Type B pancreatic cell (in vitro differentiated cells): ENCODE measurements at regions not wholly inside any gene's neighbourhood (a gene's known extent, or its start where the extent isn't known, plus 50 kb on each side); places are given as distances from the start of the nearest gene placed in this dataset.
A peak's percentile ranks its signal among the peaks of the same experiment; 100 is the strongest.

Experiments
- DNase-seq: peaks from one replicate; pipeline ENCODE4 v3.0.0; 2021; ENCODE audit warnings: mixed read lengths; ENCODE audit not compliant: unreplicated experiment; ENCODE audit errors: extremely low spot score
- H3K27ac Mint-ChIP-seq: 2 replicates; pipeline ENCODE4 v1.8.0; 2021; ENCODE audit warnings: mild to moderate bottlenecking, mixed read lengths
- H3K27me3 Mint-ChIP-seq: 2 replicates; pipeline ENCODE4 v1.8.0; 2021; ENCODE audit warnings: mixed read lengths
- H3K36me3 Mint-ChIP-seq: 2 replicates; pipeline ENCODE4 v1.8.0; 2021; ENCODE audit warnings: mixed read lengths
- H3K4me1 Mint-ChIP-seq: one replicate; pipeline ENCODE4 v1.8.0; 2021; ENCODE audit warnings: mixed read lengths; ENCODE audit not compliant: unreplicated experiment
- H3K4me3 Mint-ChIP-seq: 2 replicates; pipeline ENCODE4 v1.8.0; 2021; ENCODE audit warnings: mild to moderate bottlenecking, mixed read lengths
- H3K9me3 Mint-ChIP-seq: 2 replicates; pipeline ENCODE4 v1.8.0; 2021; ENCODE audit warnings: mixed read lengths
- CTCF ChIP-seq: fragments of 200-600 bp; sonication (generic); conservative IDR thresholded peaks from 2 replicates; pipeline ENCODE4 v1.5.0; 2021; ENCODE audit warnings: antibody characterized with exemption, mild to moderate bottlenecking

- no peaks in the 10 kb centered on the region for H3K27me3 Mint-ChIP-seq
- no peak overlapping the region for H3K27ac Mint-ChIP-seq
- TF ChIP-seq CTCF = no peak
- no peak overlapping the region for H3K4me3 Mint-ChIP-seq
- no peaks in the 10 kb centered on the region for H3K9me3 Mint-ChIP-seq
- no peaks in the 10 kb centered on the region for H3K4me1 Mint-ChIP-seq
- no peak for DNase-seq
- H3K36me3 Mint-ChIP-seq = no peaks in the 10 kb centered on the region
Observed at GRCh38 chrX:150012647-150013381, 74.5 kb upstream of the EOLA2 start.

- Mint-ChIP-seq H3K4me3 (no peak overlapping the region), H3K27me3 (no peaks in the 10 kb centered on the region), H3K27ac (no peak overlapping the region), H3K9me3 (no peaks in the 10 kb centered on the region), H3K36me3 (no peaks in the 10 kb centered on the region), H3K4me1 (no peaks in the 10 kb centered on the region)
- no peak for DNase-seq
- TF ChIP-seq CTCF = no peak
Observed at GRCh38 chrX:150014525-150014924, 76.2 kb upstream of the EOLA2 start.

- no peak for DNase-seq
- H3K4me3 Mint-ChIP-seq = no peak overlapping the region
- no peak overlapping the region for H3K27ac Mint-ChIP-seq
- H3K4me1 Mint-ChIP-seq = no peaks in the 10 kb centered on the region
- no peaks in the 10 kb centered on the region for H3K9me3 Mint-ChIP-seq
- H3K36me3 Mint-ChIP-seq = no peaks in the 10 kb centered on the region
- TF ChIP-seq CTCF = no peak
- no peaks in the 10 kb centered on the region for H3K27me3 Mint-ChIP-seq
Observed at GRCh38 chrX:150017868-150018267, 79.6 kb upstream of the EOLA2 start.

GRCh38 chrX:150018931-150019361 is 80.7 kb upstream of the EOLA2 start:
- no peak overlapping the region for H3K4me3 Mint-ChIP-seq
- no peak for DNase-seq
- H3K36me3 Mint-ChIP-seq = no peaks in the 10 kb centered on the region
- H3K9me3 Mint-ChIP-seq = no peaks in the 10 kb centered on the region
- TF ChIP-seq CTCF = no peak
- no peak overlapping the region for H3K27ac Mint-ChIP-seq
- no peaks in the 10 kb centered on the region for H3K4me1 Mint-ChIP-seq
- H3K27me3 Mint-ChIP-seq = no peaks in the 10 kb centered on the region

- no peak for TF ChIP-seq CTCF
- no peak overlapping the region for H3K4me3 Mint-ChIP-seq
- no peaks in the 10 kb centered on the region for H3K27me3 Mint-ChIP-seq
- no peaks in the 10 kb centered on the region for H3K36me3 Mint-ChIP-seq
- H3K27ac Mint-ChIP-seq = peak overlapping the region; percentile 12
- no peak for DNase-seq
- no peaks in the 10 kb centered on the region for H3K4me1 Mint-ChIP-seq
- H3K9me3 Mint-ChIP-seq = no peaks in the 10 kb centered on the region
Observed at GRCh38 chrX:150028692-150029091, 90.4 kb upstream of the EOLA2 start.
